ENCODE measurements at regions not wholly inside any gene's neighbourhood (a gene's known extent, or its start where the extent isn't known, plus 50 kb on each side); places are given as distances from the start of the nearest gene placed in this dataset.

- peaks cover 0 to 3% of the 10 kb centered on the region in 2 donors for H3K27me3 Mint-ChIP-seq
- H3K9me3 Mint-ChIP-seq: peaks cover 8 to 24% (median 17%) of the 10 kb centered on the region in 5 donors
- DNase-seq: no peak
- H3K9me3 ChIP-seq (ENCODE audit: low read length): no peaks in the 10 kb centered on the region
- no peak overlapping the region for H3K4me3 ChIP-seq (ENCODE audit: low read length)
- H3K27me3 ChIP-seq (ENCODE audit: insufficient read depth, low read length, poor library complexity, severe bottlenecking): no peaks in the 10 kb centered on the region
- no peaks in the 10 kb centered on the region for H3K4me1 ChIP-seq (ENCODE audit: insufficient read depth, low read length)
- no peak overlapping the region for H3K27ac ChIP-seq (ENCODE audit: low read depth, low read length)
- CTCF ChIA-PET: no interaction called here
- POLR2A ChIA-PET: no interaction called here
- no peak overlapping the region for H3K4me3 Mint-ChIP-seq
- H3K36me3 Mint-ChIP-seq: peaks cover 0 to 6% (median 0%) of the 10 kb centered on the region in 3 donors
- H3K36me3 ChIP-seq (ENCODE audit: insufficient read depth, low read length): no peaks in the 10 kb centered on the region
- no peaks in the 10 kb centered on the region for H3K4me1 Mint-ChIP-seq
- no peak overlapping the region for H3K27ac Mint-ChIP-seq
These were observed 412.8 kb upstream of the TBX3 start for GRCh38 chr12:115096588-115097397.

GRCh38 chr12:115095073-115095748 lies 411.2 kb upstream of the TBX3 start:
- H3K4me1 Mint-ChIP-seq: no peaks in the 10 kb centered on the region
- H3K4me3 ChIP-seq (ENCODE audit: low read length): no peak overlapping the region
- no peak overlapping the region for H3K27ac Mint-ChIP-seq
- no peak for DNase-seq
- H3K9me3 ChIP-seq (ENCODE audit: low read length): no peaks in the 10 kb centered on the region
- peaks cover 0 to 6% (median 0%) of the 10 kb centered on the region in 3 donors for H3K36me3 Mint-ChIP-seq
- H3K9me3 Mint-ChIP-seq: peaks cover 7 to 22% (median 19%) of the 10 kb centered on the region in 5 donors
- no peaks in the 10 kb centered on the region for H3K4me1 ChIP-seq (ENCODE audit: insufficient read depth, low read length)
- peaks cover 0 to 3% of the 10 kb centered on the region in 2 donors for H3K27me3 Mint-ChIP-seq
- CTCF ChIA-PET: no interaction called here
- H3K27me3 ChIP-seq (ENCODE audit: insufficient read depth, low read length, poor library complexity, severe bottlenecking): no peaks in the 10 kb centered on the region
- no peaks in the 10 kb centered on the region for H3K36me3 ChIP-seq (ENCODE audit: insufficient read depth, low read length)
- no peak overlapping the region for H3K4me3 Mint-ChIP-seq
- H3K27ac ChIP-seq (ENCODE audit: low read depth, low read length): no peak overlapping the region
- POLR2A ChIA-PET: no interaction called here

GRCh38 chr12:115094163-115094816 lies 410.3 kb upstream of the TBX3 start:
- ChIA-PET POLR2A (no interaction called here), CTCF (no interaction called here)
- no peak overlapping the region for H3K27ac Mint-ChIP-seq
- Histone ChIP-seq H3K4me3 (ENCODE audit: low read length) (no peak overlapping the region), H3K27me3 (ENCODE audit: insufficient read depth, low read length, poor library complexity, severe bottlenecking) (no peaks in the 10 kb centered on the region), H3K36me3 (ENCODE audit: insufficient read depth, low read length) (no peaks in the 10 kb centered on the region), H3K4me1 (ENCODE audit: insufficient read depth, low read length) (no peaks in the 10 kb centered on the region), H3K9me3 (ENCODE audit: low read length) (no peaks in the 10 kb centered on the region), H3K27ac (ENCODE audit: low read depth, low read length) (no peak overlapping the region)
- H3K27me3 Mint-ChIP-seq: peaks cover 0 to 3% of the 10 kb centered on the region in 2 donors
- H3K4me1 Mint-ChIP-seq: no peaks in the 10 kb centered on the region
- no peak for DNase-seq
- H3K4me3 Mint-ChIP-seq: no peak overlapping the region
- peaks cover 7 to 21% (median 17%) of the 10 kb centered on the region in 5 donors for H3K9me3 Mint-ChIP-seq
- H3K36me3 Mint-ChIP-seq: peaks cover 0 to 6% (median 0%) of the 10 kb centered on the region in 3 donors

GRCh38 chr12:115093261-115093660 lies 409.3 kb upstream of the TBX3 start:
- H3K4me1 Mint-ChIP-seq: no peaks in the 10 kb centered on the region
- H3K27ac Mint-ChIP-seq: no peak overlapping the region
- no peaks in the 10 kb centered on the region for H3K9me3 ChIP-seq (ENCODE audit: low read length)
- no peaks in the 10 kb centered on the region for H3K4me1 ChIP-seq (ENCODE audit: insufficient read depth, low read length)
- H3K27me3 ChIP-seq (ENCODE audit: insufficient read depth, low read length, poor library complexity, severe bottlenecking): no peaks in the 10 kb centered on the region
- H3K9me3 Mint-ChIP-seq: peaks cover 7 to 21% (median 16%) of the 10 kb centered on the region in 5 donors
- no peak overlapping the region for H3K27ac ChIP-seq (ENCODE audit: low read depth, low read length)
- POLR2A ChIA-PET: no interaction called here
- no peak overlapping the region for H3K4me3 Mint-ChIP-seq
- H3K4me3 ChIP-seq (ENCODE audit: low read length): no peak overlapping the region
- DNase-seq: no peak
- H3K36me3 ChIP-seq (ENCODE audit: insufficient read depth, low read length): no peaks in the 10 kb centered on the region
- H3K27me3 Mint-ChIP-seq: peaks cover 0 to 3% of the 10 kb centered on the region in 2 donors
- CTCF ChIA-PET: no interaction called here
- peaks cover 0 to 6% (median 0%) of the 10 kb centered on the region in 3 donors for H3K36me3 Mint-ChIP-seq

- no peak for DNase-seq
- H3K4me3 Mint-ChIP-seq: no peak overlapping the region
- POLR2A ChIA-PET: no interaction called here
- no peaks in the 10 kb centered on the region for H3K4me1 Mint-ChIP-seq
- H3K9me3 Mint-ChIP-seq: peaks cover 5 to 14% (median 8%) of the 10 kb centered on the region in 5 donors
- Histone ChIP-seq H3K4me1 (ENCODE audit: insufficient read depth, low read length) (no peaks in the 10 kb centered on the region), H3K27ac (ENCODE audit: low read depth, low read length) (no peak overlapping the region), H3K9me3 (ENCODE audit: low read length) (no peaks in the 10 kb centered on the region), H3K27me3 (ENCODE audit: insufficient read depth, low read length, poor library complexity, severe bottlenecking) (no peaks in the 10 kb centered on the region), H3K36me3 (ENCODE audit: insufficient read depth, low read length) (no peaks in the 10 kb centered on the region), H3K4me3 (ENCODE audit: low read length) (no peak overlapping the region)
- CTCF ChIA-PET: no interaction called here
- no peak overlapping the region for H3K27ac Mint-ChIP-seq
- no peaks in the 10 kb centered on the region for H3K36me3 Mint-ChIP-seq
- H3K27me3 Mint-ChIP-seq: peaks cover 0 to 3% of the 10 kb centered on the region in 2 donors
These were observed 406.8 kb upstream of the TBX3 start for GRCh38 chr12:115090783-115091182.

- DNase-seq: no peak
- Histone ChIP-seq H3K4me3 (ENCODE audit: low read length) (no peak overlapping the region), H3K27me3 (ENCODE audit: insufficient read depth, low read length, poor library complexity, severe bottlenecking) (no peaks in the 10 kb centered on the region), H3K27ac (ENCODE audit: low read depth, low read length) (no peak overlapping the region), H3K36me3 (ENCODE audit: insufficient read depth, low read length) (no peaks in the 10 kb centered on the region), H3K9me3 (ENCODE audit: low read length) (no peaks in the 10 kb centered on the region), H3K4me1 (ENCODE audit: insufficient read depth, low read length) (no peaks in the 10 kb centered on the region)
- ChIA-PET POLR2A (no interaction called here), CTCF (no interaction called here)
- Mint-ChIP-seq H3K4me3 (no peak overlapping the region), H3K9me3 (peaks cover 0 to 11% (median 9%) of the 10 kb centered on the region in 5 donors), H3K27me3 (peaks cover 0 to 3% of the 10 kb centered on the region in 2 donors), H3K36me3 (no peaks in the 10 kb centered on the region), H3K27ac (no peak overlapping the region), H3K4me1 (no peaks in the 10 kb centered on the region)
These were observed 405.2 kb upstream of the TBX3 start for GRCh38 chr12:115088995-115089841.

- ChIA-PET POLR2A (no interaction called here), CTCF (no interaction called here)
- no peaks in the 10 kb centered on the region for H3K4me1 ChIP-seq (ENCODE audit: insufficient read depth, low read length)
- Mint-ChIP-seq H3K27me3 (peaks cover 0 to 1% of the 10 kb centered on the region in 2 donors), H3K4me3 (no peak overlapping the region), H3K9me3 (peaks cover 0 to 11% (median 8%) of the 10 kb centered on the region in 5 donors), H3K4me1 (no peaks in the 10 kb centered on the region), H3K36me3 (no peaks in the 10 kb centered on the region), H3K27ac (no peak overlapping the region)
- H3K36me3 ChIP-seq (ENCODE audit: insufficient read depth, low read length): no peaks in the 10 kb centered on the region
- no peaks in the 10 kb centered on the region for H3K27me3 ChIP-seq (ENCODE audit: insufficient read depth, low read length, poor library complexity, severe bottlenecking)
- no peak overlapping the region for H3K4me3 ChIP-seq (ENCODE audit: low read length)
- DNase-seq: no peak
- no peak overlapping the region for H3K27ac ChIP-seq (ENCODE audit: low read depth, low read length)
- no peaks in the 10 kb centered on the region for H3K9me3 ChIP-seq (ENCODE audit: low read length)
These were observed 404.5 kb upstream of the TBX3 start for GRCh38 chr12:115088328-115088994.

All from CD8-positive, alpha-beta memory T cell (primary cell).